K562 (cell line): ENCODE measurements at regions not wholly inside any gene's neighbourhood (a gene's known extent, or its start where the extent isn't known, plus 50 kb on each side); places are given as distances from the start of the nearest gene placed in this dataset.

Experiments
- ATAC-seq: fragments of 200-7000 bp; cut with Tn5 transposase; 3 replicates; pipeline ENCODE4 v1.9.1; 2020; ENCODE audit warnings: moderate library complexity
- BruUV-seq: library from RNA; stranded (reverse); fragments of 400-500 nt; replicated peaks from 2 replicates; lab custom pipeline; 2021; lab: Mats Ljungman, UMichigan
- CTCF ChIA-PET: fragments of 300-600 bp; formaldehyde crosslinking; extraction: SDS; loops from one replicate; lab custom pipeline; 2021; ENCODE audit warnings: low intra/inter-chr PET ratio; lab: Yijun Ruan, JAX
- POLR2A ChIA-PET: fragments of 300-600, 350-650 bp; sonication (Branson Sonifier 250); formaldehyde crosslinking; extraction: SDS; loops from one replicate; lab custom pipeline; 2021; ENCODE audit warnings: antibody characterized with exemption, inconsistent platforms; lab: Yijun Ruan, JAX
- DNase-seq, 4 experiments: peaks; one replicate each; pipeline versions ENCODE4 v3.0.0 to v3.0.0-alpha.2; 2011 to 2018; ENCODE audit warnings: low spot score in 3 of 4, mixed read lengths in 3 of 4; ENCODE audit errors: extremely low read depth in 1 of 4
- FAIRE-seq: peaks from 2 replicates; lab custom pipeline; 2011; peaks lifted over from hg19 to GRCh38; lab: Jason Lieb, UNC
- H2AFZ ChIP-seq: 2 replicates; pipeline ENCODE4 v1.6.0; 2011; ENCODE audit warnings: low read depth, low read length, control low read depth, inconsistent platforms
- H3K27ac ChIP-seq: fragments of 200-600 bp; 3 replicates; pipeline ENCODE4 v1.8.0; 2011; ENCODE audit warnings: low read depth, mild to moderate bottlenecking, control low read depth, inconsistent platforms, low read length, moderate library complexity, mixed read lengths; ENCODE audit errors: extremely low read depth
- H3K27me3 ChIP-seq, 2 experiments: fragments of 300-600 bp in 1 of 2; 2 replicates in 1 of 2; 3 replicates in 1 of 2; pipeline versions ENCODE4 v1.6.0 to v1.8.0; 2011; ENCODE audit warnings: inconsistent platforms in 2 of 2, low read length in 2 of 2, mild to moderate bottlenecking in 1 of 2, mixed read lengths in 1 of 2, moderate library complexity in 1 of 2; ENCODE audit not compliant: control insufficient read depth in 2 of 2, insufficient read depth in 2 of 2
- H3K36me3 ChIP-seq: fragments of 300-600 bp; 3 replicates; pipeline ENCODE4 v1.8.0; 2011; ENCODE audit warnings: mild to moderate bottlenecking, low read length, inconsistent platforms; ENCODE audit not compliant: control insufficient read depth, insufficient read depth
- H3K4me1 ChIP-seq, 2 experiments: fragments of 200-600 bp in 1 of 2; replicated peaks in 1 of 2; 2 replicates in 1 of 2; 3 replicates in 1 of 2; pipeline versions ENCODE4 v1.5.1 to v1.8.0; 2011; ENCODE audit warnings: inconsistent platforms in 2 of 2, low read length in 2 of 2, mild to moderate bottlenecking in 1 of 2, mixed read lengths in 1 of 2, moderate library complexity in 1 of 2; ENCODE audit not compliant: control insufficient read depth in 2 of 2, insufficient read depth in 2 of 2
- H3K4me2 ChIP-seq: 2 replicates; pipeline ENCODE4 v1.6.1; 2011; ENCODE audit warnings: low read length, control low read depth, inconsistent platforms, mixed read lengths; ENCODE audit not compliant: insufficient read depth
- H3K4me3 ChIP-seq: fragments of 200-600 bp; sonication (generic), shearing (Covaris generic); 2 replicates; pipeline ENCODE4 v1.5.1; 2016; ENCODE audit warnings: control low read depth, inconsistent platforms
- H3K79me2 ChIP-seq: fragments of 200-600 bp; 3 replicates; pipeline ENCODE4 v1.8.0; 2011; ENCODE audit warnings: low read length, inconsistent platforms; ENCODE audit not compliant: control insufficient read depth, insufficient read depth
- H3K9ac ChIP-seq, 2 experiments: 2 replicates each; pipeline versions ENCODE4 v1.6.0 to v1.6.1; 2011; ENCODE audit warnings: low read depth in 2 of 2, low read length in 2 of 2, control low read depth in 1 of 2, inconsistent platforms in 1 of 2, mild to moderate bottlenecking in 1 of 2, mixed read lengths in 1 of 2; ENCODE audit not compliant: insufficient read depth in 1 of 2
- H3K9me1 ChIP-seq: one replicate; pipeline ENCODE4 v1.6.0; 2011; ENCODE audit warnings: inconsistent platforms, mild to moderate bottlenecking, low read length, moderate library complexity; ENCODE audit not compliant: control insufficient read depth, insufficient read depth
- H3K9me3 ChIP-seq: replicated peaks from 2 replicates; pipeline ENCODE4 v1.5.1; 2011; ENCODE audit warnings: low read depth, low read length, inconsistent platforms; ENCODE audit not compliant: control insufficient read depth, insufficient read depth
- H4K20me1 ChIP-seq: replicated peaks from 2 replicates; pipeline ENCODE4 v1.6.1; 2011; ENCODE audit warnings: low read length, inconsistent platforms, mixed read lengths; ENCODE audit not compliant: control insufficient read depth, insufficient read depth
- BACH1 ChIP-seq: fragments of 200-800 bp; sonication (Bioruptor generic); IDR thresholded peaks from 2 replicates; pipeline ENCODE4 v1.6.1; 2016; ENCODE audit warnings: missing genetic modification characterization, missing compliant biosample characterization
- FOXJ3 ChIP-seq: sonication (generic); formaldehyde crosslinking; IDR thresholded peaks from 2 replicates; pipeline ENCODE4 v1.4.0; 2020; ENCODE audit warnings: mild to moderate bottlenecking, missing genetic modification reagents
- FOXP1 ChIP-seq: sonication (generic); formaldehyde crosslinking; IDR thresholded peaks from 2 replicates; pipeline ENCODE4 v1.8.0; 2022; ENCODE audit warnings: mild to moderate bottlenecking, missing genetic modification reagents
- PML ChIP-seq: IDR thresholded peaks from 2 replicates; pipeline ENCODE4 v1.6.1; 2012; ENCODE audit warnings: low read length, inconsistent platforms
- ZNF239 ChIP-seq: fragments of 250-450 bp; sonication (Bioruptor Pico); IDR thresholded peaks from 2 replicates; pipeline ENCODE4 v1.4.0; 2020; ENCODE audit warnings: mild to moderate bottlenecking
- ZNF263 ChIP-seq: sonication (generic); formaldehyde crosslinking; IDR thresholded peaks from 2 replicates; pipeline ENCODE4 v1.8.0; 2022; ENCODE audit warnings: mild to moderate bottlenecking, missing genetic modification reagents, borderline replicate concordance
- WGBS: fragments of 100-300 bp; shearing (Covaris generic); methylation state at CpG from one replicate; pipeline ENCODE4 v1.1.6; 2016; ENCODE audit warnings: low coverage, mixed read lengths; ENCODE audit not compliant: insufficient coverage; ENCODE audit errors: missing lambda C conversion rate; 5-methylcytosine and 5-hydroxymethylcytosine counted together
- in situ Hi-C: fragments of 300-500 bp; cut with MboI; formaldehyde crosslinking; loops from 4 replicates; pipeline ENCODE4 v1.15.0; 2018; ENCODE audit warnings: inconsistent platforms, mixed read lengths
- intact Hi-C: fragments of 100-400 bp; cut with micrococcal nuclease; formaldehyde crosslinking; loops from 2 replicates; pipeline ENCODE4 v1.14.2; 2022

DNA sequence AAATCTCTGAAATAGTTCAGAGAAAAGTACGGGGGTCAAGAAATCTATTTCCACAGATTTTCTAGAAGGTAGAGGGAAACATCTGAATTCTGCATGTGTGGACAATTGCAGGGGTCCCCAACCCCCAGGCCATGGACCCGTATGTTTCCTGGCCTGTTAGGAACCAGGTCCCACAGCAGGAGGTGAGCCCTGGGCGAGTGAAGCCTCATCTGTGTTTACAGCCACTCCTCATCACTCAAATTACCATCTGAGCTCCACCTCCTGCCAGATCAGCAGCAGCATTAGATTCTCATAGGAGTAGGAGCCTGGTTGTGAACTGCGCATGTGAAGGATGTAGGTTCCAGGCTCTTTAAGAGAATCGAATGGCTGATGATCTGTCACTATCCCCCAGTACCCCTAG, 200.5 kb upstream of the EDIL3 start (continued):
- TF ChIP-seq FOXP1 (CRISPR knock-in tag) (no peak), FOXJ3 (CRISPR knock-in tag) (no peak)
- TF ChIP-seq, all 486 proteins: peak for 0

DNA sequence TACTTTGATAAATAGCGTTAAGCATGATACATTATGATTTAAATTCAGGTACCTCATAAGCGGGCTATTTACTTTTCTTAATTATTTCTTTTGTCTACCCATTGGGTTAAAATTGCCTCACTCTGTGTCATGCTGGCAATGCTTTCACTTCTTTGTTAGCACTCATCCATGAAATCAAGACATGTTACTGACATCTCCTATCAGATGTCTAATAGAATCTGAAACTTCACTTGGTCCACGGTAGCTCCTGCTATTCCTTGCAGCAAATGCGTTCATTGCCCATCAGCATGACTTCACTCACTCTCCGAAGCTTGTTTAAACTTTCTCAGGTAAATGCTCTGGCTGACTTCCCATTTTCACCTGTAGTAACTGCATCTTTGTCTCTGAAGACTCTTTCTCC, 193.5 kb upstream of the EDIL3 start:
- Histone ChIP-seq H2AFZ (no peak overlapping the region), H3K4me2 (no peak overlapping the region), H3K4me3 (no peak overlapping the region), H3K79me2 (no peaks in the 10 kb centered on the region), H3K9me1 (no peaks in the 10 kb centered on the region), H3K36me3 (no peaks in the 10 kb centered on the region), H3K4me1 (no peaks in the 10 kb centered on the region), H3K27me3 (no peaks in the 10 kb centered on the region), H4K20me1 (no peaks in the 10 kb centered on the region), H3K9ac (no peak overlapping the region), H3K9me3 (no peaks in the 10 kb centered on the region; the same call in 1 of the 2 replicates), H3K27ac (no peak overlapping the region)
- no peak for ATAC-seq
- FAIRE-seq = no peak
- no peak for TF ChIP-seq ZNF239
- no peak for TF ChIP-seq ZNF263 (CRISPR knock-in tag)
- no peak for TF ChIP-seq BACH1 (tag)
- no peak for TF ChIP-seq PML
- POLR2A ChIA-PET = no interaction called here
- intact Hi-C loops (no loop called here), in situ Hi-C loops (no loop called here)
- WGBS = 0% methylated on average over 5 of the region's 5 CpGs
- CTCF ChIA-PET = no interaction called here
- BruUV-seq = no TSS peak
- no peak for DNase-seq
